Fibroblast of mammary gland (primary cell): ENCODE measurements at regions not wholly inside any gene's neighbourhood (a gene's known extent, or its start where the extent isn't known, plus 50 kb on each side); places are given as distances from the start of the nearest gene placed in this dataset.

ENCODE experiments used
- DNase-seq: peaks from one replicate; pipeline ENCODE4 v3.0.0-alpha.2; 2010; ENCODE audit warnings: low read depth
- H3K4me3 ChIP-seq: 2 replicates; pipeline ENCODE4 v1.5.1; 2011; ENCODE audit warnings: low read depth, mild to moderate bottlenecking, low read length, moderate library complexity; ENCODE audit not compliant: control insufficient read depth
- TF ChIP-seq, protein P1 (sequence below): conservative IDR thresholded peaks from 2 replicates; pipeline ENCODE4 v1.5.1; 2011; ENCODE audit warnings: low read depth, low read length, inconsistent platforms; ENCODE audit not compliant: control insufficient read depth, insufficient read depth

DNA sequence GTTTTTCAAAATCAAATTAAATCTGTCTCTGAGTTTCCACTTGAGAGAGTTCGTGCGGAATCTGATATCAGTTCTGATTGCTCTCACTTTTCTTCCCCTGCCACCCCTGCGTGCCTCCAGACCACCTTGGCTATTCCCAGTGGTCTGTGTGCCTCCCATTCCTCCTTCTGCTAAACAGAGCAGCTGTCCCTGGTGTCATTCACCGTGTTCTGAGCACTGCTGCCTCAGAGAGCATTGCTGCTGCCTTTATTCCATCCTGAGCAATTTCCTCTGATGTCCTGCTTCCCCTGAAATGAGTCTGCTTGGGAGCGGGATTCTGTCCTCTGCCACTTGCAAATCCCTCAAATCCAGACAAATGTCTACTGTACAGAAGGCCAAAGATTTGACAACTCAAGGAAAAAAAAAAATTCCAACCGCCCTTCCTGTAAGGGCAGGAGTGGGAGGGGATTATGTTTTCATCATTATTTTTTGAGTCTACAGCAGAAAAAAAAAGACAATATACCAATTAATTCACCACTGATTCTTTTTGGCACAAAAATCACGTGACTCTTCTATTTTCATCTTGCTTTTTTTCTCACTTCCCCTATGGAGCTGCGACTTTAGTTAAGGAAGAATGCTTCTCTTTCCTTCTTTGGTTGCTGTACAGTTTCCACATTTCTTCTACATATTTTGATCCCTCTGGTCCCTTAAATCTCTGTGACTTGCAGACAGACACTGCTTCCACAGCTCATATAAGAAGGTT is 833.0 kb downstream of the EPHA7 start:
- DNase-seq, result no peak
- H3K4me3 ChIP-seq, result no peak overlapping the region
- TF ChIP-seq, protein P1, sequence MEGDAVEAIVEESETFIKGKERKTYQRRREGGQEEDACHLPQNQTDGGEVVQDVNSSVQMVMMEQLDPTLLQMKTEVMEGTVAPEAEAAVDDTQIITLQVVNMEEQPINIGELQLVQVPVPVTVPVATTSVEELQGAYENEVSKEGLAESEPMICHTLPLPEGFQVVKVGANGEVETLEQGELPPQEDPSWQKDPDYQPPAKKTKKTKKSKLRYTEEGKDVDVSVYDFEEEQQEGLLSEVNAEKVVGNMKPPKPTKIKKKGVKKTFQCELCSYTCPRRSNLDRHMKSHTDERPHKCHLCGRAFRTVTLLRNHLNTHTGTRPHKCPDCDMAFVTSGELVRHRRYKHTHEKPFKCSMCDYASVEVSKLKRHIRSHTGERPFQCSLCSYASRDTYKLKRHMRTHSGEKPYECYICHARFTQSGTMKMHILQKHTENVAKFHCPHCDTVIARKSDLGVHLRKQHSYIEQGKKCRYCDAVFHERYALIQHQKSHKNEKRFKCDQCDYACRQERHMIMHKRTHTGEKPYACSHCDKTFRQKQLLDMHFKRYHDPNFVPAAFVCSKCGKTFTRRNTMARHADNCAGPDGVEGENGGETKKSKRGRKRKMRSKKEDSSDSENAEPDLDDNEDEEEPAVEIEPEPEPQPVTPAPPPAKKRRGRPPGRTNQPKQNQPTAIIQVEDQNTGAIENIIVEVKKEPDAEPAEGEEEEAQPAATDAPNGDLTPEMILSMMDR, result no peak

DNA sequence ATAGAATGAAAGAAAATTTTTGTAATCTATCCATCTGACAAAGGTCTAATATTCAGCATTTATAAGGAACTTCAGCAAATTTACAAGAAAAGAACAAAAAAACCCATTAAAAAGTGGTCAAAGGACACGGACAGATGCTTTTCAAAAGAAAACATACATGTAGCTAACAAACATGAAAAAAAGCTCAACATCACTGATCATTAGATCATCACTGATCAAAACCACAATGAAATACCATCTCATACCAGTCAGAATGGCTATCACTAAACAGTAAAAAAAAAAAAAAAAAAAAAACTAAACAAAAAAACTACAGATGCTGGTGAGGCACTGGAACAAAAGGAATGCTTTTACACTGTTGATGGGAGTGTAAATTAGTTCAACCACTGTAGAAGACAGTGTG is 837.1 kb downstream of the EPHA7 start:
- TF ChIP-seq, protein P1, result no peak
- no peak overlapping the region for H3K4me3 ChIP-seq
- DNase-seq, result no peak

DNA sequence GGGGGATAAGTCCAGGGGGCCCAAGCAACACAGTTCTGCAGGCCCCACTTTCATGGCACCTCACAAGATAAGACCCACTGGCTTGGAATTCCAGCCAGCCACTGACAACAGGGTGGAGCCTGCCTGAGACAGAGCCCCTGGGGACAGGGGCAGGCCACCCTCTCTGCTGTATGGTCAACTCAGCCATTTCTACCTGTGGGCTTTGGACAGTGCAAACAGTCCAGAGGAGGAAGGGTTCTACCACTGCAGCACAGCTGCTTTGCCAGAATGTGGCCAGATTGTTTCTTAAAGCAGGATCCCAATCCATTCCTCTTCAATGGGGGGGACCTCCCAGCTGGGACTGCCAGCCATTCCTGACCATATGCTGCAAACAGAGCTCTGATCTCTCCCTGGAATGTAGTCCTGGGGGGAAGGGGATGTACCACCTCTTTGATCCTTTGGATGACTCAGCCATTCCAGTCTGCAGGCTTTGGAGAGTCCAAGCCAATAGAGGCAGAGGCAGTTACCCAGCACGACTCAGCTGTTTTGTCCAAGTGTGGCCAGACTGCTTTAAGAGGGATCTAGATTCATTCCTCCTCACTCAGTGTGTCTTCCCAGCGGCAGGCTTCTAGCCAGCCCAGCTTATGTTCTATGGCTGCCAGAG is 842.2 kb downstream of the EPHA7 start:
- TF ChIP-seq, protein P1, result no peak
- no peak overlapping the region for H3K4me3 ChIP-seq
- no peak for DNase-seq

DNA sequence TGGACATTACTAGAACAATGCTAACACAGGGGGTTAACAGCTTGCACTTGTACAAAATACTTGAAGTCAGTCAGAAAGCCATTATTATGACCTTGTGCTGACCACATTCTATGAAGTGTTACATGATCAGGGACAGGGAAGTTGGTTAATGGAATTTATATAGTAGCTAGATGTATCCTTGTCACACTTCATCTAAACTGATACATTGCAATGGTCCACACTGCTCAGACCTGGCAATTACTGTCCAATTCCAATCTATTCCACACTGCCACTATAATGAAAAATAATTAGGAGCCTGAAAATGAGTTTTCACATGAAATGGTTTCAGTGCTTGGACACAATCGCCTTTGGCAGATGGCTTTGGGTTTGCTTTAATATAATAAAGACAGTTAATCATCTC is 850.8 kb downstream of the EPHA7 start:
- no peak for DNase-seq
- H3K4me3 ChIP-seq, result no peak overlapping the region
- TF ChIP-seq, protein P1, result no peak

DNA sequence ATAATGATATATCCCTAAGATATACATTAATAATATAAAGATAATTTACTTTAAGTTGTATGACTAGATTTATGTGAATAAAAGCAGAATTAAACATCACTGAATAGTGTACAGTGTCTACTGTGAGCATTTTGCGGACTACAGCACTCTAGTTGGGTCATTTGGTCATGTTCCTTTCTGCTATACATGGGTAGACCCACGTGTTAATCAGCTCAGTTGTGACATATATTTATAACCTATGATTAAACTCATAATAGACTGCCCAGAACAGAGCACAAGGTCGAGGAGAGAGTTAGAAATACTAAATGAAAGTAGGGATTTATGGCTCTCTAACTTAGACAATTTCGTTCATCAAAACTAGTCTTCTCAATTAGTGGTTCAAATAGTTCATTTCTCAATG is 852.7 kb downstream of the EPHA7 start:
- H3K4me3 ChIP-seq, result no peak overlapping the region
- DNase-seq, result no peak
- TF ChIP-seq, protein P1, result no peak

DNA sequence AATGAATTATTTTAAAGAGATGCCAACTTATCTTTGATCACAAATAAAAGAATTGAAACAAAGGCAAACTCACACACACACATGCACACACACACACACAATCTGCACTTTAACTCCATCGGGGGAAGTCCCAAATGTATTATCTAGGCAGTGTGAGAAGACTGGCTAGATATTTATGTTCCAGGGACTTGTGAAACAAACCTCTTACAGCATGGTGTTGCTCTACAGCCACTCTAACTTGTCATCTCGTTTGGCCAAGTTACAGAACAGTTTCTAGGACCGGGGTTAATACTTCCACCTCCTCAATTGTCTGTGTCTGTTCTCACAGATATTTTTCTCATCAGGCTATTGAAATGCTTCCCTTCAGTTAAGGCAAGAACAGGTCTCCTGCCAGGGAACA is 855.0 kb downstream of the EPHA7 start:
- DNase-seq, result no peak
- TF ChIP-seq, protein P1, result no peak
- no peak overlapping the region for H3K4me3 ChIP-seq

DNA sequence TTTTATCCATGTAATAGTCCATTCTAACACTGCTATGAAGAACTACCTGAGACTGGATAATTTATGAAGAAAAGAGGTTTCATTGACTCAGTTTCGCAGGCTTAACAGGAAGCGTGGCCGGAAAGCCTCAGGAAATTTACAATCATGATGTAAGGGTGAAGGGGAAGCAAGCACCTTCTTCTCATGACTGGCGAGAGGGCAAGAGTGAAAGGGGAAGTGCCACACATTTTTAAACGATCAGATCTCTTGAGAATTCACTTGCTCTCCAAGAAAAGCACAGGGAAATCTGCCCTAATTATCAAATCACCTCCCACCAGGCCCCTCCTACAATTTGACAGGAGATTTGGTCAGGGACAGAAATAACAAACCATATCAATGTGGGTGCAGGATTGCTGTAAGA is 859.7 kb downstream of the EPHA7 start:
- H3K4me3 ChIP-seq, result no peak overlapping the region
- no peak for DNase-seq
- TF ChIP-seq, protein P1, result no peak
